ENCODE measurements at regions not wholly inside any gene's neighbourhood (a gene's known extent, or its start where the extent isn't known, plus 50 kb on each side); places are given as distances from the start of the nearest gene placed in this dataset.

DNA sequence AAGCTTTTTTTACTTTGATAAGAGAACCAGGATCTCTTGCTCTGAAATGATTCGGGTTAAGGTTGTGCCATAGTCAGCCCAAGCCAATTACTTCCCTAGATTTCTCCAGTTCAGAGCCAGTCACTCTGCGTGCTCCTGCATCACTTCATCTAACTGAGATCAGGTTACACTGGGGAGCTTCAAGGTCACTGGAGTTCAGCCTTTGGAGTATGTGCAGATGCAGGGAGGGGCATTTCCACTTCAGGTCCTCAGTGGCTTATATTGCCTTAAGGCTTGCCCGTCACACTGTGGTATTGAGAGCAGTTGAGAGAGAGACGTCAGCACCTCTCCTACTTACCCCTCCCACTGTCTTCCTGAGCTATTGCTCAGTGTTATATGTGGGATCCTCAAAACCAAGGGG, 317.8 kb downstream of the EPHA4 start:
- H3K36me3 ChIP-seq (ENCODE audit: control insufficient read depth, insufficient read depth, low read length), result no peaks in the 10 kb centered on the region
- peaks cover 3% of the 10 kb centered on the region; the same call in 1 of the 2 replicates for H3K9me3 ChIP-seq (ENCODE audit: control insufficient read depth, insufficient read depth, low read depth, low read length)
- no peaks in the 10 kb centered on the region for H3K27me3 ChIP-seq (ENCODE audit: control insufficient read depth, insufficient read depth, low read length)
- no peak overlapping the region for H3K27ac ChIP-seq (ENCODE audit: low read depth, low read length)
- no peak overlapping the region for H3K9ac ChIP-seq (ENCODE audit: low read length)
- no peak overlapping the region for H3K4me3 ChIP-seq (ENCODE audit: low read depth, low read length)
- H3K4me1 ChIP-seq (ENCODE audit: control insufficient read depth, insufficient read depth, low read length), result peaks cover 20% of the 10 kb centered on the region

DNA sequence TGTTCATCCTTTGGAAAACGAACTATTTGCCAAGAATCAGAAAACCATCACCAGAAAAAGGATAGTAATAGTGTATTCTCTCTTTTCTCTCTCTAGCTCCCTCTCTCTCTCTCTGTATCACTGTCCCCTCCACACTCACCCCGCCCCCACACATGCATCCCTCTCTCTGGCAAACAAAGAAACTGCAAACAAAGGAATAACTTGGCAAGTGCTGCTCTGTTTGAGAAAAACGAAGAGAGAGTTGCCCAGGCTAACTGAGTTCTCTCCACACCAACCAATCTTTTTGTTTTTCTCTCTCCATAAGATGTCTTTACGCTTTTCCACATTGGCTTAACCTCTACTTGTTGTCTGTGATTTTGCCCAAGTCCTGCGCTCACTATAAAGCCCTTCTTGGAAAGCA, 316.2 kb downstream of the EPHA4 start:
- no peaks in the 10 kb centered on the region for H3K36me3 ChIP-seq (ENCODE audit: control insufficient read depth, insufficient read depth, low read length)
- H3K4me3 ChIP-seq (ENCODE audit: low read depth, low read length), result no peak overlapping the region
- H3K4me1 ChIP-seq (ENCODE audit: control insufficient read depth, insufficient read depth, low read length), result peaks cover 20% of the 10 kb centered on the region
- H3K9me3 ChIP-seq (ENCODE audit: control insufficient read depth, insufficient read depth, low read depth, low read length), result peaks cover 3% of the 10 kb centered on the region; the same call in 1 of the 2 replicates
- no peak overlapping the region for H3K9ac ChIP-seq (ENCODE audit: low read length)
- H3K27ac ChIP-seq (ENCODE audit: low read depth, low read length), result peak overlapping the region; percentile 19; the same call in 1 of the 2 replicates
- no peaks in the 10 kb centered on the region for H3K27me3 ChIP-seq (ENCODE audit: control insufficient read depth, insufficient read depth, low read length)

DNA sequence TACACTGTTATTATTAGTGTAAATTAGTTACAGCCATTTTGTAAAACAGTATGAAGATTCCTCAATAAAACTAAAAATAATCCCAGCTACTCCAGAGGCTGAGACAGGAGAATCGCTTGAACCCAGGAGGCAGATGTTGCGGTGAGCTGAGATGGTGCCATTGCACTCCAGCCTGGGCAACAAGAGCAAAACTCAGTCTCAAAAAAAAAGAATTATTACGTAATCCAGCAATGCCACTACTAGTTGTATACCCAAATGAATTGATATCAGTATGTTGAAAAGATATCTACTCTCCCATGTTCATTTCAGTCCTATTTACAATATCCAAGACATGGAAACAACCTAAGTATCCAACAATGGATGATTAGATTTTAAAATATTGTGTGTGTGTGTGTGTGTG, 313.6 kb downstream of the EPHA4 start:
- Histone ChIP-seq H3K4me1 (ENCODE audit: control insufficient read depth, insufficient read depth, low read length) (peaks cover 22% of the 10 kb centered on the region), H3K4me3 (ENCODE audit: low read depth, low read length) (no peak overlapping the region), H3K9ac (ENCODE audit: low read length) (no peak overlapping the region), H3K27me3 (ENCODE audit: control insufficient read depth, insufficient read depth, low read length) (no peaks in the 10 kb centered on the region), H3K27ac (ENCODE audit: low read depth, low read length) (no peak overlapping the region), H3K36me3 (ENCODE audit: control insufficient read depth, insufficient read depth, low read length) (no peaks in the 10 kb centered on the region), H3K9me3 (ENCODE audit: control insufficient read depth, insufficient read depth, low read depth, low read length) (peaks cover 3% of the 10 kb centered on the region; the same call in 1 of the 2 replicates)

DNA sequence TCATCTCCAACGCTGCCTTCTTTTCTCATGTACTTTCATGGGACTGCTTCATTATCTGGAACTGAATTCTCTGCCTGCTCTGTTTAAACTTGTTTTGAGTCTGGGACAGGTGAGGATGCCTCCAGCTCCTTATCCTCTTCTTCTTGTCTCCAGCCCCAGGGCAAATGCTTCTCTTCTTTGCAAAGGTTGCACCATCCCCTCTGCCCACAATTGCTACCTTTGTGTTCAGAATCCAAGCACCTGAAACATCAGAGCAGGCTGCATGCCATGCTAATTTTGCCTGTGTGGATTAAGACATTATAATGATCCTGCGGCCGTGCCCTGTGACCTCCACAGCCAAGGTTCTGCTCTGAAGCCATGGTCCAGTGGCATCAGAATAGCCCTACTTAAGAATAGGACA, 309.5 kb downstream of the EPHA4 start:
- Histone ChIP-seq H3K4me1 (ENCODE audit: control insufficient read depth, insufficient read depth, low read length) (peaks cover 2% of the 10 kb centered on the region; the same call in 1 of the 2 replicates), H3K9ac (ENCODE audit: low read length) (no peak overlapping the region), H3K27me3 (ENCODE audit: control insufficient read depth, insufficient read depth, low read length) (no peaks in the 10 kb centered on the region), H3K4me3 (ENCODE audit: low read depth, low read length) (no peak overlapping the region), H3K27ac (ENCODE audit: low read depth, low read length) (no peak overlapping the region), H3K9me3 (ENCODE audit: control insufficient read depth, insufficient read depth, low read depth, low read length) (no peaks in the 10 kb centered on the region), H3K36me3 (ENCODE audit: control insufficient read depth, insufficient read depth, low read length) (no peaks in the 10 kb centered on the region)

DNA sequence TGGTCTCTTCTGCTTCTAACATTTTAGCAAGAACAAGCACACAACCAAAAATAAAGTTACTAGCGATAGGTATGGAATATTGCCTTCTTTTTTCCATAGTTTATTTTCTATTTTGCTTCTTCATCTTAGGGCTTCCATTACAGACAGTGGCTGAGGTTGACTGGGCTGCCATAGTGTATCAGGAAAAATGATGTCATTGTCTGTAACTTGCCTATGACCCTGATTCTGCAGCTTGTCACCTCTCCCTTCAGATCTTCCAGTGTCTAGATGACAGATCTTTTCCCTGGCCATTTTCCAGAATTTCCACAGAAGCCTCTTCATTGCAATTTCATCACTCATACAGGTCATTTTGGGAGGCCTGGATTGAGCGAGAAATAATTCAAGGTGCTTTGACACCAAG, 308.5 kb downstream of the EPHA4 start:
- Histone ChIP-seq H3K27me3 (ENCODE audit: control insufficient read depth, insufficient read depth, low read length) (no peaks in the 10 kb centered on the region), H3K9ac (ENCODE audit: low read length) (no peak overlapping the region), H3K4me3 (ENCODE audit: low read depth, low read length) (no peak overlapping the region), H3K4me1 (ENCODE audit: control insufficient read depth, insufficient read depth, low read length) (peaks cover 2% of the 10 kb centered on the region; the same call in 1 of the 2 replicates), H3K36me3 (ENCODE audit: control insufficient read depth, insufficient read depth, low read length) (no peaks in the 10 kb centered on the region), H3K9me3 (ENCODE audit: control insufficient read depth, insufficient read depth, low read depth, low read length) (no peaks in the 10 kb centered on the region), H3K27ac (ENCODE audit: low read depth, low read length) (no peak overlapping the region)

DNA sequence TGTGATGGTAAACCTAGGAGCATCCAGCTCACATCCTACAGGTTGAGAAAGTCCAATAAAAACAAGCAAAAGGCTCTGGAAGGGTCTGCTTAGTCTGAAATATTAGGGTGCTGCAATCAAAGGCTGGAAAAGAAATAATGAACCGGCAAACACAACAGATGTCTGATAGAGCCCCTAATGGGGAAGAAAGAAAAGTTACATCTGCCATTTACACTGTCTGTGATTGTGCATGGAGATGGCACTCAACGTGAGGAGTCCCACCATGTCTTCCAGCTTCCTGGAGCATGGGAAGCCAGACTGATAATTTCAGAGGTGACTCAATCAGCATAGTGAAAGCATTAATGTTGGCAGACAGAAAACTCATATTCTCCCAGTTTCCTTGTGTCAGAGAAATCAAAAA, 307.8 kb downstream of the EPHA4 start:
- Histone ChIP-seq H3K9ac (ENCODE audit: low read length) (no peak overlapping the region), H3K27me3 (ENCODE audit: control insufficient read depth, insufficient read depth, low read length) (no peaks in the 10 kb centered on the region), H3K4me1 (ENCODE audit: control insufficient read depth, insufficient read depth, low read length) (peaks cover 2% of the 10 kb centered on the region; the same call in 1 of the 2 replicates), H3K4me3 (ENCODE audit: low read depth, low read length) (no peak overlapping the region), H3K9me3 (ENCODE audit: control insufficient read depth, insufficient read depth, low read depth, low read length) (no peaks in the 10 kb centered on the region), H3K36me3 (ENCODE audit: control insufficient read depth, insufficient read depth, low read length) (no peaks in the 10 kb centered on the region), H3K27ac (ENCODE audit: low read depth, low read length) (no peak overlapping the region)

DNA sequence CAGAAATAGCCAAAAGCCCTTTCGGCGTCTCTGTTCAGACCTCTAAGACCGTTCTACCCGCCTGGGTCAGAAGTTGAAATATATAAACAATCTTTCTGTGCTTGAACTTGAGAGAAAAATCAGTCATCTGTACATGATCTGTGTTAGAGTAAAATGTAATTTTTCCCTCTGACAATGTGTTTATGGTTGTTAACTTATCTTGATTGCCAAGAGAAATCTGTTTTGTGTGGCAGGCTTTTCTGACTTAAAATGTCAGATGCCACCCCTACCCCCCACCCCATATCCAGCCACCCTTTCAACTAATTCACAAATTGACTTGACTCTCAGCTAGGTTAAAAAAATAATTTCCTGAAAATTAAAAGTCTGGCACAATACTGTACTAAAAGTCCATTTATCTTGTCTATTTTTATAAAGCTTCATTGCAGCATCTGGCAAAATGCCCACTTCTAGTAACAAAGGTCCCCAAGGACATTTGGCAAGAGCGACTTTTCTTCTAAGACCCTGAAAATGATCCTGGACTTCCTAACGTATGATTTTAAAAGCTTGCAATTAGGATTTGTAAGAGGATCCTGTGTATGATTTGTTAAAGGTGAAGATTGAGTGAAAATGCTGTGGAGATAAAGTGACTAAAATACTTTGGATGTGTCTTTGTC, 304.2 kb downstream of the EPHA4 start:
- no peak overlapping the region for H3K27ac ChIP-seq (ENCODE audit: low read depth, low read length)
- no peaks in the 10 kb centered on the region for H3K27me3 ChIP-seq (ENCODE audit: control insufficient read depth, insufficient read depth, low read length)
- no peak overlapping the region for H3K9ac ChIP-seq (ENCODE audit: low read length)
- H3K4me1 ChIP-seq (ENCODE audit: control insufficient read depth, insufficient read depth, low read length), result no peaks in the 10 kb centered on the region
- H3K9me3 ChIP-seq (ENCODE audit: control insufficient read depth, insufficient read depth, low read depth, low read length), result no peaks in the 10 kb centered on the region
- H3K36me3 ChIP-seq (ENCODE audit: control insufficient read depth, insufficient read depth, low read length), result no peaks in the 10 kb centered on the region
- no peak overlapping the region for H3K4me3 ChIP-seq (ENCODE audit: low read depth, low read length)

DNA sequence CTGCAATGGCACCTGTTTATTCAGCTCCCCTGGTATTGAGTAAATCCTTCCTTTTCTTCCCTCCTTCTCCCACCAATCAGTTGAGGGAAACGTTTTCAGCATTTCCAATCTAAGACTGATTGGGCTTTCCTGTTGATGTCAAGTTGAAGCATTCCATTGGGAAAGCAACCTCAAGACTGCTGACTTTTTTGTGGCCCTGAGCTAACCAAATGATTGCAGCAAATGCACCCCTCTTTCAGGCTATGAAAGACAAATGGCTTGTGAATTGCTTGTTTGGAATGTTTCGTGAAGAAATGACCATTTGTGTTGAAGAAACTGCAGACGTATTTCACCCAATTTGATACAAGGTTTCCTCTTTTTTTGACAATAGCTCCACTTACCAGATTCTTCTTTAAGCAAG, 303.5 kb downstream of the EPHA4 start:
- Histone ChIP-seq H3K9ac (ENCODE audit: low read length) (no peak overlapping the region), H3K4me3 (ENCODE audit: low read depth, low read length) (no peak overlapping the region), H3K4me1 (ENCODE audit: control insufficient read depth, insufficient read depth, low read length) (no peaks in the 10 kb centered on the region), H3K27me3 (ENCODE audit: control insufficient read depth, insufficient read depth, low read length) (no peaks in the 10 kb centered on the region), H3K27ac (ENCODE audit: low read depth, low read length) (no peak overlapping the region), H3K9me3 (ENCODE audit: control insufficient read depth, insufficient read depth, low read depth, low read length) (no peaks in the 10 kb centered on the region), H3K36me3 (ENCODE audit: control insufficient read depth, insufficient read depth, low read length) (no peaks in the 10 kb centered on the region)

DNA sequence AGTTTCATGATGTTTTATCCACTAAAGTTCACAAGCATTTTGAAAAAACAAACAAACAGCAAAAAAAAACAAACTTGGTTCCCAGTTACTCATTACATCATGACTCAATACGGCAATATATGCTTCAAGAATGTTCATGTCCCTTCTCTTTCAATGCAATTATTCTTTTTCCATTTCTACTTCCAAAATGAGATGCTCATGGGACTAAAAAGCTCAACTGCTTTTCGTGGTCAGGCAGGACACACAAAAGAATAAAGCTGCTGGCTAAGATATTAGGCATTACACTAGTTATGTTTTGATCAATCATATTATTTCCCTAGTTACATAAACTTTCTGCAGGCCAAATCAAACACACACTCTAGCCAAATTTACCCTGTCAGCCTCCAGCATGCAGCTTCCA, 301.3 kb downstream of the EPHA4 start:
- no peak overlapping the region for H3K4me3 ChIP-seq (ENCODE audit: low read depth, low read length)
- no peak overlapping the region for H3K9ac ChIP-seq (ENCODE audit: low read length)
- H3K36me3 ChIP-seq (ENCODE audit: control insufficient read depth, insufficient read depth, low read length), result no peaks in the 10 kb centered on the region
- H3K4me1 ChIP-seq (ENCODE audit: control insufficient read depth, insufficient read depth, low read length), result no peaks in the 10 kb centered on the region
- no peak overlapping the region for H3K27ac ChIP-seq (ENCODE audit: low read depth, low read length)
- no peaks in the 10 kb centered on the region for H3K27me3 ChIP-seq (ENCODE audit: control insufficient read depth, insufficient read depth, low read length)
- H3K9me3 ChIP-seq (ENCODE audit: control insufficient read depth, insufficient read depth, low read depth, low read length), result no peaks in the 10 kb centered on the region

DNA sequence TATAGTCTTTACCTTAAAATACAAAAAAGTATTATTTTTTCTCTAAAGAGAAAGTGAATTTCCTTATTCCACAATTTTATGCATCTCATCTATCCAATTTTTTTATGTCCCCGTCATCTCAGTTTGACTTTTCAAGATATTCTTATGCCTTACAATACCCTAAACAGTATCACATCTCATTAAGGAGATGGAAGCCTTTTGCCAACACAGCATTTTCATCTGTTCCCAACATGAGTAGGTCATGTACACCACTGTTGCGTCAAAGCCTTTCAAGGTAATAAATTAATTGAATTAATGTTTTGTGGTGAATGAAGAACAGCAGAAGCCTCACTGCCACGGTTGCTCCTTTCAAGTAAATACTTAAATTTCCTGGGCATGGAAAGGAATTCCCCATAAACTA, 299.4 kb downstream of the EPHA4 start:
- Histone ChIP-seq H3K27ac (ENCODE audit: low read depth, low read length) (no peak overlapping the region), H3K9ac (ENCODE audit: low read length) (no peak overlapping the region), H3K27me3 (ENCODE audit: control insufficient read depth, insufficient read depth, low read length) (no peaks in the 10 kb centered on the region), H3K4me1 (ENCODE audit: control insufficient read depth, insufficient read depth, low read length) (no peaks in the 10 kb centered on the region), H3K36me3 (ENCODE audit: control insufficient read depth, insufficient read depth, low read length) (no peaks in the 10 kb centered on the region), H3K9me3 (ENCODE audit: control insufficient read depth, insufficient read depth, low read depth, low read length) (no peaks in the 10 kb centered on the region), H3K4me3 (ENCODE audit: low read depth, low read length) (no peak overlapping the region)

DNA sequence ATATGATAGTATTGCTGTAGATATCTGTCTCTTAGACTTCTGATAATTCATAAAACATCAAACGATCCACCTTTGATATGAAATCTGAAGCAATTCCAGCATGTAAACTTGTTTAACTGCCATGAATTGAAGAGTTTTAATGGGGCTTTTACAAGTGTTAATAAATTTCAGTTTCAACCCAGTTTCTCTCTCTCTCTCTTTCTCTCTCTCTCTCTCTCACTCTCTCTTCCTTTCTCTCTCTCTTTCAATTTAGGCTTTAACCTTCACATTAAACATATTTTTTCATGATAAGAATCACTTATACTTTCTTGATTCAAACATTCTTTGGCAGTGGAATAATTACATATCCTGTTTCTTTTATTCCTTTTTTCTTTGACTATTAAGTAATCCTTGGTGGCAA, 296.1 kb downstream of the EPHA4 start:
- H3K9me3 ChIP-seq (ENCODE audit: control insufficient read depth, insufficient read depth, low read depth, low read length), result no peaks in the 10 kb centered on the region
- no peaks in the 10 kb centered on the region for H3K27me3 ChIP-seq (ENCODE audit: control insufficient read depth, insufficient read depth, low read length)
- no peak overlapping the region for H3K9ac ChIP-seq (ENCODE audit: low read length)
- H3K36me3 ChIP-seq (ENCODE audit: control insufficient read depth, insufficient read depth, low read length), result no peaks in the 10 kb centered on the region
- H3K27ac ChIP-seq (ENCODE audit: low read depth, low read length), result no peak overlapping the region
- no peaks in the 10 kb centered on the region for H3K4me1 ChIP-seq (ENCODE audit: control insufficient read depth, insufficient read depth, low read length)
- no peak overlapping the region for H3K4me3 ChIP-seq (ENCODE audit: low read depth, low read length)

Data from HUES6 (cell line).